ENCODE measurements at regions not wholly inside any gene's neighbourhood (a gene's known extent, or its start where the extent isn't known, plus 50 kb on each side); places are given as distances from the start of the nearest gene placed in this dataset.

- H3K4me3 Mint-ChIP-seq (ENCODE audit: unreplicated experiment), result no peak overlapping the region
- H3K4me1 Mint-ChIP-seq (ENCODE audit: low read depth), result no peaks in the 10 kb centered on the region
- H3K9me3 Mint-ChIP-seq (ENCODE audit: low read depth), result peaks cover 2% of the 10 kb centered on the region
- peaks cover 14% of the 10 kb centered on the region for H3K27me3 Mint-ChIP-seq (ENCODE audit: low read depth)
- no peak for TF ChIP-seq CTCF (IDR thresholded peaks at IDR 0.05)
- no peaks in the 10 kb centered on the region for H3K36me3 Mint-ChIP-seq (ENCODE audit: low read depth)
- no peak overlapping the region for H3K27ac Mint-ChIP-seq (ENCODE audit: unreplicated experiment)
- no peak for DNase-seq (ENCODE audit: low spot score)
These were observed 218.8 kb upstream of the RRP15 start for GRCh38 chr1:218066332-218066731.

- H3K27ac Mint-ChIP-seq (ENCODE audit: unreplicated experiment), result no peak overlapping the region
- H3K36me3 Mint-ChIP-seq (ENCODE audit: low read depth), result no peaks in the 10 kb centered on the region
- no peak for TF ChIP-seq CTCF (IDR thresholded peaks at IDR 0.05)
- H3K4me3 Mint-ChIP-seq (ENCODE audit: unreplicated experiment), result no peak overlapping the region
- H3K4me1 Mint-ChIP-seq (ENCODE audit: low read depth), result no peaks in the 10 kb centered on the region
- peaks cover 14% of the 10 kb centered on the region for H3K27me3 Mint-ChIP-seq (ENCODE audit: low read depth)
- H3K9me3 Mint-ChIP-seq (ENCODE audit: low read depth), result peaks cover 2% of the 10 kb centered on the region
- no peak for DNase-seq (ENCODE audit: low spot score)
These were observed 216.9 kb upstream of the RRP15 start for GRCh38 chr1:218068241-218068640.

GRCh38 chr1:218069180-218069579, 215.9 kb upstream of the RRP15 start:
- no peaks in the 10 kb centered on the region for H3K36me3 Mint-ChIP-seq (ENCODE audit: low read depth)
- H3K4me1 Mint-ChIP-seq (ENCODE audit: low read depth), result no peaks in the 10 kb centered on the region
- no peak overlapping the region for H3K4me3 Mint-ChIP-seq (ENCODE audit: unreplicated experiment)
- H3K27ac Mint-ChIP-seq (ENCODE audit: unreplicated experiment), result no peak overlapping the region
- TF ChIP-seq CTCF (IDR thresholded peaks at IDR 0.05), result no peak
- no peak for DNase-seq (ENCODE audit: low spot score)
- peaks cover 16% of the 10 kb centered on the region for H3K27me3 Mint-ChIP-seq (ENCODE audit: low read depth)
- H3K9me3 Mint-ChIP-seq (ENCODE audit: low read depth), result peaks cover 2% of the 10 kb centered on the region

GRCh38 chr1:218073062-218073461, 212.0 kb upstream of the RRP15 start:
- no peak for TF ChIP-seq CTCF (IDR thresholded peaks at IDR 0.05)
- Mint-ChIP-seq H3K27ac (ENCODE audit: unreplicated experiment) (no peak overlapping the region), H3K27me3 (ENCODE audit: low read depth) (peaks cover 9% of the 10 kb centered on the region), H3K4me3 (ENCODE audit: unreplicated experiment) (no peak overlapping the region), H3K9me3 (ENCODE audit: low read depth) (no peaks in the 10 kb centered on the region), H3K36me3 (ENCODE audit: low read depth) (no peaks in the 10 kb centered on the region), H3K4me1 (ENCODE audit: low read depth) (no peaks in the 10 kb centered on the region)
- no peak for DNase-seq (ENCODE audit: low spot score)

- H3K4me3 Mint-ChIP-seq (ENCODE audit: unreplicated experiment), result no peak overlapping the region
- no peak for TF ChIP-seq CTCF (IDR thresholded peaks at IDR 0.05)
- H3K9me3 Mint-ChIP-seq (ENCODE audit: low read depth), result no peaks in the 10 kb centered on the region
- no peaks in the 10 kb centered on the region for H3K36me3 Mint-ChIP-seq (ENCODE audit: low read depth)
- DNase-seq (ENCODE audit: low spot score), result no peak
- H3K27ac Mint-ChIP-seq (ENCODE audit: unreplicated experiment), result no peak overlapping the region
- peaks cover 2% of the 10 kb centered on the region for H3K27me3 Mint-ChIP-seq (ENCODE audit: low read depth)
- no peaks in the 10 kb centered on the region for H3K4me1 Mint-ChIP-seq (ENCODE audit: low read depth)
These were observed 206.2 kb upstream of the RRP15 start for GRCh38 chr1:218078916-218079315.

Measured in chondrocyte (in vitro differentiated cells).